ENCODE measurements at regions not wholly inside any gene's neighbourhood (a gene's known extent, or its start where the extent isn't known, plus 50 kb on each side); places are given as distances from the start of the nearest gene placed in this dataset.

DNA sequence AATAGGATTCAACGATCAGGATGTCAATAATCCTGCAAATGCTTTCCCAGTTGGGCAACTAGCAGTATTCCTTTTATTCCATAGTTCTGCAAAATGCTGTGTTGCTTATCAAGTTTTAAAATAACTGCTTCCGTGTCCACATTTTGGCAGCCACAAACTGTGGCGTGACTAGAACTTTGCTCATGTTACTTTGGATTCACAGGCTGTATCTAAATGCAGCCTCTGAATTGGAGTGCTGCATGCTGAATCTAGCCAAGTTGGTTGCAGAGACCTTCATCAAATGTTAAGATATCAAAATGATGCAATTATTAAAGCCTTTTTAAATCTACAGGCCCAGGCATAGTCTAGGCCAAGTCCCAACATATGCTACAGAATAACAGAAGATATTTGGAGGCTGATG, 249.2 kb downstream of the NR2F1-AS1 start:
- no peak for DNase-seq (ENCODE audit: low spot score)
- H3K27ac Mint-ChIP-seq, result no peak overlapping the region
- H3K4me1 Mint-ChIP-seq (ENCODE audit: low read depth), result no peaks in the 10 kb centered on the region
- no peaks in the 10 kb centered on the region for H3K27me3 Mint-ChIP-seq (ENCODE audit: low read depth)
- no peaks in the 10 kb centered on the region for H3K9me3 Mint-ChIP-seq
- H3K4me3 Mint-ChIP-seq, result no peak overlapping the region
- no peaks in the 10 kb centered on the region for H3K36me3 Mint-ChIP-seq (ENCODE audit: low read depth)

DNA sequence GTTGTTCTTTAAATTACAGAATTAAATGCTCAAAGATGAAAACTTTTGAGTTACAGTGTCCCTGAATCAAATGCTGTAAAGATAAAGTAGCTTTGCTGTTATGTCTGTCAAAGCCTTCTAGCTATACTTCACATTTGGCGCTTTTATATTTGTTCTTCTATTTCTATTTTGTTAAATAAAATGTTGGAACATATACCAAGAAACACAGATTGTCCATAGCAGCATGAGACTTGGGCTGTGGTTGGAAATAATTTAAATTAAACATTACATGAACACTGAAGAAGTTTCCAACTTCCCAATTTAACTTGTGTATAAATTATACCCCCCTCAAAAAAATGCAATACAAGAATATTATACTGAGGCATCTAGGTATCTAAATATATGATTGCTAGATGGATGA, 249.8 kb downstream of the NR2F1-AS1 start:
- DNase-seq (ENCODE audit: low spot score), result no peak
- Mint-ChIP-seq H3K27me3 (ENCODE audit: low read depth) (no peaks in the 10 kb centered on the region), H3K36me3 (ENCODE audit: low read depth) (no peaks in the 10 kb centered on the region), H3K4me3 (no peak overlapping the region), H3K9me3 (no peaks in the 10 kb centered on the region), H3K27ac (no peak overlapping the region), H3K4me1 (ENCODE audit: low read depth) (no peaks in the 10 kb centered on the region)

DNA sequence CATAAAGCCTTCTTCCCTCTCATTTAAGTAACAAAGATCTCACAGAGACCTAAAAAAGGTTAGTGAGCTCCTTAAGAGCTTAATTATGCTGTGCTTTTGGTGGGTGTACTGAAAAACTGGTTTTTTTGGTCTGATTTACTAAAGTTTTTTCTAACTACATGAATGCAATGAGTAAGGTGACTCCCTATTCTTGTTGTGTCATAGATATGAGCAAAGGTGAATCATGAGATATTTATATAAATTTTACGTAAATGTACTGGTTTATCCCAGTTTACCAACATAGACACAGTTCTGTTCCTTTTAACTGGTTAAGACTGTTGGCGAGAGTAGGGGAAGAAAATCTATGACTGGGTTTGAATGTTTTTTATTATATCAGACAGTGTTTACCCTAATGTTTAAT, 250.5 kb downstream of the NR2F1-AS1 start:
- DNase-seq (ENCODE audit: low spot score), result no peak
- no peaks in the 10 kb centered on the region for H3K36me3 Mint-ChIP-seq (ENCODE audit: low read depth)
- H3K27ac Mint-ChIP-seq, result no peak overlapping the region
- no peaks in the 10 kb centered on the region for H3K27me3 Mint-ChIP-seq (ENCODE audit: low read depth)
- no peak overlapping the region for H3K4me3 Mint-ChIP-seq
- no peaks in the 10 kb centered on the region for H3K4me1 Mint-ChIP-seq (ENCODE audit: low read depth)
- H3K9me3 Mint-ChIP-seq, result no peaks in the 10 kb centered on the region

DNA sequence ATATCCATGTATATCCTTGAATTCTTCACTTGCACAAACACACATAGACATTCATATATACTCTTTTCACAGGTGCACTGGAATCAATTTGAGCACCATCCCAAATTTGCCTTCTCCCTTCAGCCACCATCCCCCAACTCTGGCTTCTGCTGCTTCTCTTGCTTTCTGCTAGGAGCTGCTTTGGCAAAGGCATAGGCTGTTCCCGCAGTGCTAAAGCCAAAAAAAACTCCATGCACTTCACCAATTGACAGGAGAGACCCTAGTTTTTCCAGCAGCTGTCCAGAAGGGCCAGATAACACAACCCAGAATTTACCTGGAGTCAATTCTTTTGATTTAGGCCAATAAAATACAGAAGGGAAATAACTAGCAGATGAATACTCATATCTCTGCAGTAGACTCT, 251.3 kb downstream of the NR2F1-AS1 start:
- no peaks in the 10 kb centered on the region for H3K4me1 Mint-ChIP-seq (ENCODE audit: low read depth)
- H3K4me3 Mint-ChIP-seq, result no peak overlapping the region
- no peaks in the 10 kb centered on the region for H3K9me3 Mint-ChIP-seq
- DNase-seq (ENCODE audit: low spot score), result no peak
- no peaks in the 10 kb centered on the region for H3K27me3 Mint-ChIP-seq (ENCODE audit: low read depth)
- H3K36me3 Mint-ChIP-seq (ENCODE audit: low read depth), result no peaks in the 10 kb centered on the region
- no peak overlapping the region for H3K27ac Mint-ChIP-seq

DNA sequence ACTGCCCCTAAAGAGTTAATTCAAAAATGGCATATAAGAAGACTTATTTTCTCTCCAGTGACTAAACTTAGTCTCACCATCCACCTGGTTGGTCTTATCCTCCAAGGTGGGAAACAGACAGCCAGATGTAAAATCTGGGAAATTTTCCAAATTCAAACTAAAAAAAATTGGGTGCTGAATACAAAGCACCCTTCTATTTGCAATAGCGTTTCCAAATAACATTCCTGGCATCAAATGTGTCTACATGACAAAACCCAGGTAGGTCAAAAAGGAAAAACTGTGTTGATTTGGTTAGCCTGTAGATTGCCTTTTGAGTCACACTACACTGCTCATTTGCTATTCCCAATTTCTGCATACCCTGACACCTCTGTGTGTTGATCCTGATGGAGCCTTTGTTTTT, 252.2 kb downstream of the NR2F1-AS1 start:
- no peak for DNase-seq (ENCODE audit: low spot score)
- Mint-ChIP-seq H3K36me3 (ENCODE audit: low read depth) (no peaks in the 10 kb centered on the region), H3K27ac (no peak overlapping the region), H3K9me3 (no peaks in the 10 kb centered on the region), H3K27me3 (ENCODE audit: low read depth) (no peaks in the 10 kb centered on the region), H3K4me3 (no peak overlapping the region), H3K4me1 (ENCODE audit: low read depth) (no peaks in the 10 kb centered on the region)

DNA sequence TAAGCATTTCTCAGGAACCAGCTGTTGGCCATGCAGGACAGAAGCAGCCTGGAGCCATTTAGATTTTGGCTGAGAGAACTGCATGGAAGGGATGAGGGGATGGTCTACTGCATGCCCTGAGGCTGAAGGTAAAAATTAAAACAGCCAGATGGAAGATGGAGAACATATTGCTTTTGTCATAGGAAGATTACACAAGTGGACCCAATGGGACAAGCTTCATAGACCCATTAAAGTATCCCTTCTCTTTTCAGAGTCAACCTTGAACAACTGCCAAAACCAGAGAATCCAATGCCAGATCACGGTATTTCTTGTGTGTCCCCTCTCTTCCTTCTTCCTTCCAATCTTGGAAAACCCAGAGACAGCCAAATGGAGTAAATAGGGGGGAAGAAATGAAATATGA, 253.4 kb downstream of the NR2F1-AS1 start:
- H3K27me3 Mint-ChIP-seq (ENCODE audit: low read depth), result no peaks in the 10 kb centered on the region
- H3K36me3 Mint-ChIP-seq (ENCODE audit: low read depth), result no peaks in the 10 kb centered on the region
- DNase-seq (ENCODE audit: low spot score), result no peak
- no peaks in the 10 kb centered on the region for H3K4me1 Mint-ChIP-seq (ENCODE audit: low read depth)
- no peaks in the 10 kb centered on the region for H3K9me3 Mint-ChIP-seq
- H3K4me3 Mint-ChIP-seq, result no peak overlapping the region
- no peak overlapping the region for H3K27ac Mint-ChIP-seq

DNA sequence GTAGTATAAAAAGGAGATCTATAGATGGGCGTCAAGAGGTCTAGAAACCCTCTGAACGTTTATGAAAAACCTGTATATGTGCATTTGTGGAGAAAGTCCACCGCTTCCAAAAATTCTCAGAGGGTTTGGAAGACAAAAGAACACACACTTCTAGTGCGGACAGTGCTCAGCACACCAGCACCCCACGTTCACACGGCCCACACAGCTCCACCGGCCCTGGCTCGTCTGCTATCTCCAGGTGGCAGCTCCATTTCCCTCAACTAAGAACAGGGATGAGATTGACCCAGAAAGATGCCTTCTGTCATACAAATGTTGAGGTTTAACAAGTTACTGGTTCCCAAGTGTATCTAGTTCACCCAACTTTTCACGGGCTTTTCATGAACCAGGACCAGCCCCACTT, 255.1 kb downstream of the NR2F1-AS1 start:
- Mint-ChIP-seq H3K4me3 (no peak overlapping the region), H3K4me1 (ENCODE audit: low read depth) (no peaks in the 10 kb centered on the region), H3K9me3 (no peaks in the 10 kb centered on the region)

DNA sequence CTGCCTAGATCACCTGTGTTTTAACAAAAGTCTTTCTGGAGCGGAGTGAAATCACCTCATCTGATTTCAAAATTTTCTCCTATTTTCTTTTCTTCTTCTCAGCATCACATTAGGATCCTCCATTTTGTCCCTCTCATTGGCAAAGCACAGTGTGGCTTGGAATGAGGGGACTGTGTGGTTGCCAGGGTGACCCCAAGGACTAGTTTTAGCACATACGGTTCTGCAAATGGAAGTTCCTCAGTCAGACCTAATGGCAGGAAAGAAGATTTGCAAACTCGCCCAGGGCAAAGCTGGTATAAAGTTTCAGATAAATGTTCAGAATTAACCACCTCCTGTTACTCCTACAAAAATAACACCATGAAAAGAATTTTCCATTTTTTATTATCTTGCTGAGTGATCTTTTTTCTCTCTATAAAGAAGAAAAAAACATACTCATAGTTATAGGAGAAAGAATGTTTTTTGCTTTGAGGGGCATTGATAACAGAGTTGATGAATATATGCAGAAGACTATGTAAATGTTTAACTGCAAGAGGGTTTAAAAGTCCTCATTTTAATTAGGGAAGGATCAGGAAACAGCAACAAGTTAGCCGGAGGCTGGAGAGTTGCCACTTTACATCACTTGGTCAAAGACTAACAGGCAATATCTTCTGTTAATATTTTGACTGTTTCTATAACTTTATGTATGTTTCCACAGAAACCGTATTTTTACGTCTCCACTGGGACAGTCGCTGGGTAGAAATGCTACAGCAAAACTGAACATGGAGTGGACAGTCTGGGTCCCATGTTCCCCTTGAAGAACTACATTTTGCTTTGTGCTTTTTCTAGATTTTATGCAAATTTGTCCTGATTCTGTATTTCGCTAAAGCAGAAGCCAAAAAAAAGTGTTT, 257.8 kb downstream of the NR2F1-AS1 start:
- no peaks in the 10 kb centered on the region for H3K4me1 Mint-ChIP-seq (ENCODE audit: low read depth)
- no peaks in the 10 kb centered on the region for H3K27me3 Mint-ChIP-seq (ENCODE audit: low read depth)
- no peak overlapping the region for H3K27ac Mint-ChIP-seq
- no peaks in the 10 kb centered on the region for H3K9me3 Mint-ChIP-seq
- no peak for DNase-seq (ENCODE audit: low spot score)
- H3K4me3 Mint-ChIP-seq, result no peak overlapping the region
- H3K36me3 Mint-ChIP-seq (ENCODE audit: low read depth), result no peaks in the 10 kb centered on the region

More for the DNA sequence above, 255.1 kb downstream of the NR2F1-AS1 start:
- no peak for DNase-seq (ENCODE audit: low spot score)
- no peak overlapping the region for H3K27ac Mint-ChIP-seq
- H3K27me3 Mint-ChIP-seq (ENCODE audit: low read depth), result no peaks in the 10 kb centered on the region
- H3K36me3 Mint-ChIP-seq (ENCODE audit: low read depth), result no peaks in the 10 kb centered on the region

DNA sequence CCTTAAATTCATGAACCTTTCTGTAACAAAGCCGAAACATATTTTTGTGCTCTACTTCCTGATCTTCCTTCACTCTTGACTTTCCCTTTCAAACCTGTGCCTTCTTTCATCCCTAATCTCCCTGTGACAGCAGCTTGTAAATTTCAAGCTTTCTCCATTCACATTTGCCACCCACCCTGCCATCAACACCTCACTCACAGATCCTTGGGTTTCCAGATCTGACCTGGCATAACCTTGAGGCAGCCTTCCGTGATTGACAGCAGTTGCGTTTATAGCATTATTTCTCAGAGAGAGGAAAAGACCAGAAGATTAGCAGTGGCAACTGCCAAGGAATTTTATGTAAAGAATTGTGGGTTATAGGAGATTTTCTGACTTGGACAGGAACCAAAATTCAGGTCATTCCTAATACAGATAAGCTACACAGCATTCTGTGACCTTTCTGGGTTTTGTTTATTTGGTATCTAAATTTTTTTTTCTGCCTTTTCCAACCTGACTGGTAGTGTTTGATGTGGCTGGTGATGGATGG, 260.0 kb downstream of the NR2F1-AS1 start:
- no peak overlapping the region for H3K4me3 Mint-ChIP-seq
- H3K27ac Mint-ChIP-seq, result no peak overlapping the region
- H3K27me3 Mint-ChIP-seq (ENCODE audit: low read depth), result no peaks in the 10 kb centered on the region
- no peaks in the 10 kb centered on the region for H3K4me1 Mint-ChIP-seq (ENCODE audit: low read depth)
- no peak for DNase-seq (ENCODE audit: low spot score)
- no peaks in the 10 kb centered on the region for H3K9me3 Mint-ChIP-seq
- no peaks in the 10 kb centered on the region for H3K36me3 Mint-ChIP-seq (ENCODE audit: low read depth)

DNA sequence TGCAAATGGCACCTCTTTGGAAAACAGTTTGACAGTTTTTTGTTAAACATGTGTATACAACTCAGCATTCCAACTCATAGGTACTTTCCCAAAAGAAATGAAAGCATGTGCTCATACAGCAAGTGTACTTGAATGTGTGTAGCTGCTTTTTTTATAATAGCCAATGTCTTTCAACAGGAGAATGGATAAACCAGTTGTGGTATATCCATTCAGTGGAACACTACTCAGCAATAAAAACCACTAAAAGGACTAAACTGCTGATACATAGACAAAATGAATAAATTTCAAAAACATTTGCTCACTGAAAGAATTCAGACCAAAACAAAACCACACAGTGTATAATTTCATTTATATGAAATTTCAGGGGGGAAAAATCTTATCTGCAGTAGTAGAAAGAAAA, 267.3 kb downstream of the NR2F1-AS1 start:
- no peaks in the 10 kb centered on the region for H3K4me1 Mint-ChIP-seq (ENCODE audit: low read depth)

DNA sequence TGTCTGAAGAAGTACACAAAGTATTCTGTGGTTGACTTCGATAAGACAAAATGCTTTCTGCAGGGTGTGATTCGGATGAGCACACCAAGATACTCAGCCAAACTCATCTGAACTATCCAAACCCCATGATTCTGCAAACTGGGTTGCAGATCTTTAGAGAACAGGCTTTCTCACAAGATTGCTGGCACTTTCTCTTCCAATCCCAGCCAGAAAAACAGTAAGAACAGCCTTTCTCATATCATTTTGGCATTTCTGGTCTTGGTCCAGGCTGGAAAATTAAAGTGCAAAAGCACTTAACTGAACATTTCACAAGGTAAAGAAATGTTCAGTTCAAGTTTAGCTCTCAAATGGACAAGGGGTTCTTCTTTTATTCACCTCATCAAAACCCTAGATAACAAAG, 269.1 kb downstream of the NR2F1-AS1 start:
- DNase-seq (ENCODE audit: low spot score), result no peak
- Mint-ChIP-seq H3K27ac (no peak overlapping the region), H3K36me3 (ENCODE audit: low read depth) (no peaks in the 10 kb centered on the region), H3K27me3 (ENCODE audit: low read depth) (no peaks in the 10 kb centered on the region), H3K4me3 (no peak overlapping the region), H3K4me1 (ENCODE audit: low read depth) (no peaks in the 10 kb centered on the region), H3K9me3 (peaks cover 3% of the 10 kb centered on the region)

More for the DNA sequence above, 267.3 kb downstream of the NR2F1-AS1 start:
- Mint-ChIP-seq H3K9me3 (peaks cover 3% of the 10 kb centered on the region), H3K27ac (no peak overlapping the region), H3K4me3 (no peak overlapping the region), H3K36me3 (ENCODE audit: low read depth) (no peaks in the 10 kb centered on the region), H3K27me3 (ENCODE audit: low read depth) (no peaks in the 10 kb centered on the region)
- DNase-seq (ENCODE audit: low spot score), result no peak

DNA sequence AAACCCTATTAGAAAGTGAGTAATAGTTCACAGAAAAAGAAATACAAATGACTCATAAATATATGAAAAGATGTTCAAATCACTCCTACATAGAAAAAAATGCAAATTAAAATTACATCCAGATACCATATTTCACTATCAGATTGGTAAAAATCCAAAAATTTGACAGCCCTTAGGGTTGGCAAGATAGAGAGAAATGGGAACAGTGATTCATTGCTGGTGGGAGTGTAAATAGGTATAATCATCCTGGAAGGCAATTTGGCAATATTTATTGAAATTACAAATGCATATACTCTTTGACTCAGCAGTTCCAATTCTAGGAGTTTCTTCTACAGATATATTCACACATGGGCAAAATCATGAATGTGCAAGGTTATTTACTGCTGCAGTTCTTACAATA, 273.5 kb downstream of the NR2F1-AS1 start:
- H3K36me3 Mint-ChIP-seq (ENCODE audit: low read depth), result no peaks in the 10 kb centered on the region

DNA sequence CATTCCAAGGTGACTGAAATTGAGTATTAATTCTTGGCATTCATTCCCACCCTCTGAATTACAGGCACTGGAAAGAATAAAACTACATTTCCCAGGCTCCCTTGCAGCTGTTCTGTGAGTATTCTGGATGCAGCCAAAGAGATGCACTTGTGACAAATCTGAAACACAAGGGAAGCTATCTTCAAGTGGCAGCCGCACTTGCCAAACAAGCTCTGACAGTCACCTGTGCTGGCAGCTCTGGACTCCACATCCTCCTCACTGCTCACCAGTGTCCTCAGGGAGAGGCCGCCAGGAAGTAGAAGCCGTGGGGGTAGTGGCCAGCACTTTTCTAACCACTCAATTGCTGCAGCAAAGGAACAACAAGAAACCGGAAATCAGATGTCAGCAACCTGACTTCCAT, 275.0 kb downstream of the NR2F1-AS1 start:
- Mint-ChIP-seq H3K27me3 (ENCODE audit: low read depth) (no peaks in the 10 kb centered on the region), H3K4me1 (ENCODE audit: low read depth) (no peaks in the 10 kb centered on the region), H3K27ac (no peak overlapping the region), H3K4me3 (no peak overlapping the region), H3K36me3 (ENCODE audit: low read depth) (no peaks in the 10 kb centered on the region), H3K9me3 (no peaks in the 10 kb centered on the region)
- DNase-seq (ENCODE audit: low spot score), result no peak

More for the DNA sequence above, 273.5 kb downstream of the NR2F1-AS1 start:
- Mint-ChIP-seq H3K27me3 (ENCODE audit: low read depth) (no peaks in the 10 kb centered on the region), H3K4me1 (ENCODE audit: low read depth) (no peaks in the 10 kb centered on the region), H3K4me3 (no peak overlapping the region), H3K27ac (no peak overlapping the region), H3K9me3 (peaks cover 2% of the 10 kb centered on the region)
- no peak for DNase-seq (ENCODE audit: low spot score)

DNA sequence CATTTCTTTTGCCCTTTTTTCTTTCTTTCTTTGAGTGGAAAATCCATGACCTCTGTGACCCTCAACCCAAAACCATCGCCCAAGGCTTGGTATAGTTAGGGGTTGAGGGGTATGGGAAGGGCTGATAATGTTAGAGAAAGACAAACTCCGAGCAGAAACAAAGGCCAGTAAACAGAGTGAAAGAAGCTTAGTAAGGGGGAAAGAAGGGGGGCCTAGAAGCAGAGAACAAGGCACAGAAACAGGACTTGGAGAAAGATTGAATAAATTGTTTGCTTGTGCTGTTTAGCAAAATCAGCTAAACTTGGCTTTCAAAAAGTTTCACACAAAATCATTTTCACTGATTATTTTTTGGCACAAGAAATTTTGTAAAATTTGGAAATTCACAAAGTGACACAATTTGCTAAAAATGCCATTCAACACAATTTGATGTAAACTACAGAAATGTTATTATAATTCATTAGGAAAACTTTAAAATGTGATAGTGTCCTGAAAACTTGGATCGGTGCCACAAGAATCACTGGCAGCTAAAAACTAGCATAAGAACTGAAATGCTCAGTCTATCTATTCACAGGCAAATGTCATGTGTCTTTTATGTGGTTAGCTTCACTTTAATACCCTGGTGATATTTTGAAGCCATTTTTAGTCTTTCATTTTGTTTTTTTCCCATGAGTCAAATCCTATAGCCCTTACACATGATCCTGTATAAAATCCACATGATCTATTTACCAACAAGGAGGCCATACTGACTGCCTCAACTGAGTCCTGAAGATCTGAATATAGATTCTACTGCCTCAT, 276.4 kb downstream of the NR2F1-AS1 start:
- Mint-ChIP-seq H3K4me3 (no peak overlapping the region), H3K9me3 (no peaks in the 10 kb centered on the region), H3K27ac (no peak overlapping the region), H3K36me3 (ENCODE audit: low read depth) (no peaks in the 10 kb centered on the region), H3K4me1 (ENCODE audit: low read depth) (no peaks in the 10 kb centered on the region), H3K27me3 (ENCODE audit: low read depth) (no peaks in the 10 kb centered on the region)
- DNase-seq (ENCODE audit: low spot score), result no peak
